GM10248 (cell line): ENCODE measurements at regions not wholly inside any gene's neighbourhood (a gene's known extent, or its start where the extent isn't known, plus 50 kb on each side); places are given as distances from the start of the nearest gene placed in this dataset.

Source experiments
- CTCF ChIA-PET: fragments of 300-600 bp; sonication (Branson Sonifier 250); formaldehyde crosslinking; extraction: SDS; loops from one replicate; lab custom pipeline; 2021; ENCODE audit warnings: antibody characterized with exemption; lab: Yijun Ruan, JAX
- POLR2A ChIA-PET: fragments of 350-650 bp; sonication (Branson Sonifier 250); formaldehyde crosslinking; extraction: SDS; loops from one replicate; lab custom pipeline; 2020; ENCODE audit warnings: antibody characterized with exemption; lab: Yijun Ruan, JAX
- DNase-seq: peaks from one replicate; pipeline ENCODE4 v3.0.0; 2012; ENCODE audit errors: extremely low spot score
- CTCF ChIP-seq: IDR thresholded peaks from 2 replicates; pipeline ENCODE4 v1.5.1; 2012; ENCODE audit warnings: mild to moderate bottlenecking, low read depth; ENCODE audit errors: extremely low read depth, missing control alignments, control extremely low read depth

DNA sequence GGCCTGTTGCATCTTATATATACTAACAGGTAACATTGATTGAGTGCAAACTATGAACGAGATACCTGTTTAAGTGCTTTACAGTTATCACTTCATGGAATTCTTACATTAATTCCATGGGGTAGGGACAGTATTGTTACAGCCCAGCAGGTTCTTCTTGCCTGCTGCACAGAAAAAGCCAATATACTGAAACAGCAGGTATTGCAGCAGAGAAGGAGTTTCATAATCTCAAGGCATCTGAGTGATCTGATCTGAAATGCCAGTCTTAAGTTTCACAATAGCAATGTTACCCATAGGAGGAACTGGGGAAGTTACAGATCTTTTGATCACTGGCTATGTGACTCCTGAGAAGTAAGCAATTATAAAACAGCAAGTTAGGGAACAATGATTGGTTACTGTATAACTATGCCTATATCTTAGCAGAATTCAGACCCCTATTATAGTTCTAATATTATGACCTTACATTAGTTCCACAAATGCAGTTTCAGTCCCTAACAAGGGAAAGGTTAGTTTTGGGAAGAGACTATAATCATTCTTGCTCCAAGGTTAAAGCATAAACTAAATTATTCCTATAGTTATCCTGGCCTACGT lies 126.5 kb upstream of the BNC2 start:
- CTCF ChIA-PET: no interaction called here
- POLR2A ChIA-PET: no interaction called here
- no peak for DNase-seq
- TF ChIP-seq CTCF: no peak

DNA sequence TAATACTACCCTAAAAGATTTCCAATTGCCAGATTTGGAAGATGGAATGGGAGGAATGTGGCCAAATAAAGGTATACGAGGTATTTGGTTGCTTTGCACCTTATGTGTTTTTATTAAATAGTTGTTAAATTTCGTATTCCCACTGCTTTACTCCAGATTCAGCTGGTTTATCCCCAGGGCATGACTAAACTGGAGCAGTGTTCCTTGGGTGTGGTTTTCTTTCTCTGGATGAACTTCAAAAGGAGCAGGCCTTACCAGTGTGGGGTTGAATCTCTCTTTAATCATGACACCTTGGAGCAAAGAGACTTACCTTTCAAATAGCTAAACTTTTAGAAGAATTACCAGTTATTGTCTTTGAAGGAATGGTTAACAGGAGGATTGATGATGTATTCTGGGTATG lies 121.7 kb upstream of the BNC2 start:
- CTCF ChIA-PET: no interaction called here
- POLR2A ChIA-PET: no interaction called here
- TF ChIP-seq CTCF: no peak
- no peak for DNase-seq

- ChIA-PET CTCF (no interaction called here), POLR2A (no interaction called here)
- no peak for DNase-seq
- TF ChIP-seq CTCF: no peak
Observed at GRCh38 chr9:16987026-16987425, 116.6 kb upstream of the BNC2 start.

DNA sequence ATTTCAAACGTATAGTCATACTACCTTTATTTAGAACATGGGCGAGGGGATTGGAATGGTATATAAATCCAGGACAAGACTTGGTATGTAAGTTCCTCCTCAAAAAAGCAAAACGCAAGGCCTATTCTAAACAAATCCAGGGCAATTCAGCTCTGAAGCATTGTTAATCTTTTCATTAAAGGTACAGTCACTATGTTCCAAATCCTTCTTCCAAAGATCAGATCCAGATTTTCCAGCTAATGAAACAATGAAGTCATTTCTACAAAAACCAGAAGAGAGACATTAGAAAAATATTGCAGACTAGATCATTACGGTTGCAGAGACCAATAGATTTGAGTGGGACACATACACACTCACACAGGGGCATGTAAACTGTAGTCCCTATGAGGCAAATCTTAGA lies 116.1 kb upstream of the BNC2 start:
- POLR2A ChIA-PET: no interaction called here

DNA sequence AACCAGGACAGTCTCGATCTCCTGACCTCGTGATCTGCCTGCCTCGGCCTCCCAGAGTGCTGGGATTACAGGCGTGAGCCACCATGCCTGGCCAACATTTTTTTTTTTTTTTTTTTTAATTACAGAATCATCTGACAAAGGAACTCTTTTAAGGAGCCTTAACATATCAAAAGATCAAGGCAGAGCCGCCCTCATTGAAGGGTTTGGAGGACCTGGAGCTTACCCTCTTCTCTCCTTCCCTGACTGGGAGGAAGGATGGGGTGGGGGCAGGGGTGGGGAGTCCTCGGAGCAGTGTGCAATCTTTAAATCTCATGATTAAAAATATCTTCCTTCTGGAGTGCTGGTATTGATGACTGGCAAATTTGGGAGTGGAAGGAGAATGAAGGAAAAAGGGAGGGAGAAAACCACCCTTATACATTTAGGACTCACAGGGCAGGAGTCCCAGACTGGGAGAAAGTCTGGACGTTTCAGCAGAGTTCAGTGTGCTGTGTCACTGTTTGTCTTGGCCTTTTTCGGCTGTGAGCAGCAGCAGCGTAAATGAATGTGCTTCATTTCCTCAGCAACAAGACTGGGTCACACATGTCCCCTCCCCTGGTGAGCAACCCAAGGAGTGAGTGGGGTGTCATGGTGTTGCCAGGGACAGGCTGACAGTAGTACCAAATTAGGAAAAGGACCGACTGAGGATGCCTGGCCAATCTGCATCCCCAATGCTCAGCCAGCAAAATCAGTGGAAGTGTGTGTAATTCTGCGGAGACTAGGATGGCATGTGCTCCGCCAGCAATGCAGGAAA lies 115.3 kb upstream of the BNC2 start:
- ChIA-PET CTCF (no interaction called here), POLR2A (no interaction called here)
- no peak for DNase-seq
- TF ChIP-seq CTCF: no peak

More for the DNA sequence above, 116.1 kb upstream of the BNC2 start:
- no peak for DNase-seq
- CTCF ChIA-PET: no interaction called here
- no peak for TF ChIP-seq CTCF

DNA sequence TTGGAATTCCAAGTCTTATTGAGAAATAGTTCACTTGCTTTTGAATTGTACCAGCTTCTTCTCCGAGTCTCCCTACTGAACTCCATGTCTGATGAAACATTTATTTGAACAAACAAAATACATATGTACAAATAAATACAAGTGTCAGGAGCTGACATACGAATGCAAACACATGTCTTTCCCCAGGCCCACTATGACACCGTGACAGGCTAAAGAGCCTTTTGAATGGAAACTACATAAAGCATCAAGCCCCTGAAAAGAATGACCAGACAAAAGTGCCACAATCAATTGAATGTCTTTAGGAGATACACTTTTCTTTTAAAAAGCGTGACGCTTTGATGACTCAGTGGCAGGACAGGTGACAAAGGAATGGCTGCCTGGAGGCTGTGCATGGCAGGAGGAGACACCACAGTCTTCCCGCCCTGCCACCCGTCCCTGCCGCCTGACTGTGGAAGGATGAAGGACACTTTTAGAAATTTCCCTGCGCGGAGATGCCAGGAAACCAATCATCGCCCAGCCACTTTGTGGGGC lies 112.4 kb upstream of the BNC2 start:
- TF ChIP-seq CTCF: no peak
- POLR2A ChIA-PET: no interaction called here
- CTCF ChIA-PET: no interaction called here
- no peak for DNase-seq
